GM18508 (cell line): ENCODE measurements at regions not wholly inside any gene's neighbourhood (a gene's known extent, or its start where the extent isn't known, plus 50 kb on each side); places are given as distances from the start of the nearest gene placed in this dataset.

Experiments used
- ATAC-seq: cut with Tn5 transposase; IDR thresholded peaks from one replicate; pipeline ENCODE4 v1.9.1; 2021; ENCODE audit warnings: moderate number of reproducible peaks; ENCODE audit not compliant: insufficient read depth, unreplicated experiment

DNA sequence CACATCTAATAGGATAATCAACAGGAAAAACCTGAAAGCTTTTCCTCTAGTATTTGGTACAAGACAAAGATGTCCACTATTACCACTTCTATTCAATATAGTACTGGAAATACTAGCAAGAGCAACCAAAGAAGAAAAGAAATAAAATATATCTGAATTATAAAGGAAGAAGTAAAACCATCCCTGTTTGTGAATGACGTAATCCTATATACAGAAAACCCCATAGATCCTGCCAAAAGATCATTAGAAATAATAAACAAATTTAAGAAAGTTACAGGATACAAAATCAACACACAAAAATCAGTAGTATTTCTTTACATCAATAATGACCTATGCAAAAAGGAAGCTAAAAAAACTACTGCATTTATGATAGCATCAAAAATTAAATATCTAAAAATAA lies 1191.3 kb upstream of the C9orf72 start:
- ATAC-seq: no peak

DNA sequence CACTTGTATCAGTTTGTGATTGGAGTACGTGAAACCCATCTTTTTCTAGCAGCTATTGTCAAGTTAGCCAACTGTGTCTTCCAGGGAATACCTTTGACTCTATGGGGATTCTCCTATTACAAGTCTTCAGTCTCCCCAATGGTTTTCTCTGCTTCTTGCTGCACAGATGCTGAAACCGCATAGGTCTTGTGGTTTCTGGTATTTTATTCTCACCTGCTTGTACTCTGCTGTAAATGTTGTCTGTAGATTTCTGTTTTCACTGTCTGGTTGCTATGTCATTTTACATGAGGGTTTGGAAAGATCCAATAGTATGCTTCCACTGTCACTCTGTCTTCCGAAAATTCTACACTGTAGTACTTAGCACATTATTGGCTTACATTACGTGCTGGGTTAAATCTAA lies 1196.9 kb upstream of the C9orf72 start:
- no peak for ATAC-seq

DNA sequence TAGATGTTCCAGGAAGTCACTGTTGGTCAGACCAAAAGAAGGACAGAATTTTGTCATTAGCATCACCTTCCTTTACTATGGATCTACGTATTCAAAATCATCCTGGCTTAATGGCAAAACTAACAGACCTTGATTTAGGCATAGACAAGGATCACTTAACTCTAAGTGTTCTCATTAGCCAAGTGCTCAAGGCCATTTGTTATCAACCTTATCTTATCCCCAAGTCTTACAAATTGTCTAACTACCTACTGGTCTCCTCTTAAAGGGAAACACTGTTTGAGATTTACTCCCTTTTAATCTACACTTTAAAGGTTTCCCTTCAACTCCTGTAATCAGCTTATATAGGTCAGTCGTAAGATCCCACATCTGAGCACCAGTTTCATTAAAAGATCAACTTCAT lies 1197.5 kb upstream of the C9orf72 start:
- no peak for ATAC-seq

DNA sequence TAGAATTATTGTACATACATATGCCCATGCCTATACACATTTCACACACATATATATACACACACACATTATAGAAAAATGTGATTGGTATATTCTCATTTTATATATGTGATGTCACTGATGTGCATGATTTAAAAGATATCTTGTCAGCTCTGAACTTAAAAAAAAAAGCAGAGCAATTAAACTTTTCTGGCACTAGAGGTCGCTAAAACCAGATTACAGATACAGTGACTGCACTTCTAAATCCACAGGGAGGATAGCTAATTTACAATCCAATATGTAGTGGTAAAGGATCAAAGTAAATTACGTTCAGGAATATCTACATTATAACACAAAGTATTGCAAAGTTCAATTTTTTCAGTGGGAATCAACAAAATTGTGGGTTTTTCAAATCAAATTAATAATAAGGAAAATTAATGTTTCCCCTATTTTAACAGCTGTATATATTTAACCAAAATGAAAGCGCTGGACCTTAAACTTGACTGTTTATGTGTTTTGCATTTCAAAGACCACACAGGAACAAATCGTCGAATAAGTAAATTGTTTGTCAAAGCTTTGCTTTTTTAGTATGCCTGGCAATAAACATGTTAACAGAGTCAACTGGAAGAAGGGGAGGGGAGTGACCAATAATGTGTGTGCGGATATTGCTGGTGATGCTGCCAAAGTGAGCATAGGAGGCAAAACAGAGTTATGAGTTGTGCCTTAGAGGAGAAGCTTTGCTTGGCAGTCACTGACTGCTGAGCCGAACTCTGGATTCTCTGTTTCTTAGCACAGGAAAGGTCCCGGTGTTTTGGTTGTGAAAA lies 1201.4 kb upstream of the C9orf72 start:
- no peak for ATAC-seq

DNA sequence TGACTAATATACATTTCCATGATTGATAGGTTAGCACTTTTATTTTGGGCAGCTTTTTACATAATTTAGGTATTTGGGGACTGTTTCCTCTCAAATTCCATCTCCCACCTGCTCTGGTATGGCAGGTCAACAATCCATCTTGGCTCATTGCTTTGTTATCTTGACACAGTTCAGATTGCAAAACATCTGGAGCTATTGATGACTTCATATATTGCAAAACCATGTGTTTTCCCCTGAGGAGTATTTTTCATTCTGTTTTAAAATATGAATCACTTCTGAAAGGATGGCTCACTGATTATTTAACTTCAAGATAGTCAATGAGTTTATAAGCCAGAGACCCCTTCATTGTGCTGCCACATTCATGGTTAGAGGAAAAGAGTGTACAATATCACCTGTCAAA lies 1206.0 kb upstream of the C9orf72 start:
- no peak for ATAC-seq

DNA sequence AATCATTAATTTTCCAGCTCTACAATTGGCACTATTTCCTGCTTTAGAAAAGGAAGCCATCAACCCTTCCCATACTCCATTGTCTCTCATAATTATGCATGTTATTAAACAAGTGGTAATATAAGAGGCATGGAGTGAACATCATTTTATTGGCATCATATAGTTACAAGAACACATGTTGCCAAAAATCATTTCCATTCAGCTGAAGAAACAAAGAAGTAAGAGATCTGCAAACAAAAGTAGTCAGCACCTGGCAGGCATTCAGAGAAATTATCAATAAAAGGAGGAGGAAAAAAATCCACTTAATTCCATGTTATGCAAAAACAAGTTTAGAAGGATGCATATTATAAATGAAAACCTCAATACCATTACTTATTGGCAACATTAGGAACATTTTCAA lies 1208.2 kb upstream of the C9orf72 start:
- ATAC-seq: no peak

DNA sequence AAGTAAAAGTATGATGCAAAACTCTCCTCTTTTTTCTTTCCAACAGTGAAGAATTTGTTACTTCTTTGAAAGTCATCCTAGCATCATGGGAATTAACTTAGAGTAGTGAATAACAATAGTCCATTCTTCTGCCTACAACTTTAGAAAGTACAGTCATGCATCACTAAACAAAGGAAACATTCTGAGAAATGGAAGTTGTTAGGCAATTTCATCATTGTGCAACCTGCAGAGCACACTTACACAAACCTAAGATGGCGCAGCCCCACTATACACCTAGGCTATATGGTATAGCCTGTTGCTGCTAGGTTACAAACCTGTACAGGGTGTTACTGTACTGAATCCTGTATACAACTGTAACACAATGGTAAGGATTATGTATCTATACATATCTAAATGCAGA lies 1209.3 kb upstream of the C9orf72 start:
- ATAC-seq: no peak

DNA sequence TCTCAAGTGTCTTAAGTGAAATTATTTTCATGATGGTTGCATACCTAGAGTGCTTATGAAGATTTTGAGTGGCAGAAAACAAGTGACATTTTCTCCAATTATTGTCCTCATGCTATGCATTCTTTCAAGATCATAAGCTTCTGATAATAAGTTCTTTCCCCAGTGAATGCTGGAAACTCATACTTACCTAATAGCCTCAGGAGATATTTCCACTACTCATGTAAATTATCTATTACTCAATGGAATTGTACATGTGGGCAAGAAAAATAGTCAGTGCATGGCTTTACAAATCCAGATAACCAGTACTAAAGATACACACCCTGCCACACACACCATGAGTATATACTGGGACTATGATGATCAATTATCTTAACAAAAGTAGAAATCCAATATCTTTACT lies 1219.4 kb upstream of the C9orf72 start:
- no peak for ATAC-seq

DNA sequence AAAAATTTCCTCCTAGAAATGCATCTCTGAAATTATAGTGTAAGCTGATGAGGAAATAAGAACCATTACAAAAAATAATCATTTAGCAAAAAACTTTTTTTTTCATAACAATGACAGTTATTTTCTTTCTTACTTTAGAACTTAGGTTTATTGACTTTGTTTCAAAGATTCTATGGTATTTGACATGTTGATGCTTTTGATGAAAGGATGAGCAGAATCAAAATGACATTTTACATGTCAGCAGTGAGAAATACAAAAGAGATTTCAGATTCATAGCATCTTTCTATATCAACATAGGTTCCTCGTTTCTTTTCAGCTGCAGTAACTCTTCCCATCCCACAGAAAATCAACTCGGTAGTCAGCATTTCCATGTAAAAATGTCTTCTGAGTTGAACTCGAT lies 1226.6 kb upstream of the C9orf72 start:
- no peak for ATAC-seq

DNA sequence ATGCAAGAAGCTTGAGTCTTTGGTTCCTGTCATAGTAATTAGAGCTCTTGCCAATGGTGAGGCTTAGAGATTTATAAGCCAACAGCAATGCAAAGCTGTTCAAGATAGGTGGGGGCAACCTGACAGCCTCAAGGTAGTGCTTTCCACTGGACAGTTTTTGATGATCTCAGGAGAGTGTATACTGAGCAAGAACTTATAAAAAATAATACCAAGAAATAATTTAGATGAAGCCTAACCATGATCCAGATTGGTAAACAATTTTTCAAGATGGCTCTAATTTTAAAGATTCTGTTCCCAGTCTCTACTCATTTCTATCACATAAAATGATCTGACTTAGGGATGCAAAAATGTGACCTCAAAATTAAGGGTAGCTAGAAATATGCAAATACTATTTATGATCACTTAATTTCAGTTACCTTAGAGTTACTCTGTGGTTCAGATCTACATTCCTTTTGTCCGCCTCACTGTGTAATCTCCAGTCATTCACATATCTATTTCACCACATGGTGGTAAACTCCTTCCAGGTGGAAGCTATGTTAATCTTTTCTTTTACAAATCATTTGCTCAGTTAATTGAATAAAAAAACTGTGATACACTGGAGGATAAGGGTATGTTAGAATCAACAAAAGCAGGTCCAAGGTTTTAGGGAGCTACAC lies 1228.0 kb upstream of the C9orf72 start:
- no peak for ATAC-seq

DNA sequence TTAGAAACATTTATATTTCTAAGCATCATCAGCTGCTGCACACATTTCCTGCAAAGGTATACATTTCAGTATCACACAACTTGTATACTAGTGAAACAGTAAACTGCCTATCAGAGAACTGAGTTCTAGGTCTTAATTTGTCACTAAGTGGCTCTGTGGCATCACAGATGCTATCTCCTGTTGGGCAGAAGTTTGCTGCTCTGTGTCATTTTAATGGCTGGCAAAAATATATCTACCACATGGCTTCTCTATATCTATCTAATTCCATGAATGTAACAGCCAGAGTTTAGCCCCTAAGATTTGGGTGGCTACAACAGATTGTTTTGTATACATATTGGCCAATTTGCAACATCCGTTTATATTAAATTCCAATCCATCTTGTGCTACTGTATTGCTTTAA lies 1231.9 kb upstream of the C9orf72 start:
- no peak for ATAC-seq

DNA sequence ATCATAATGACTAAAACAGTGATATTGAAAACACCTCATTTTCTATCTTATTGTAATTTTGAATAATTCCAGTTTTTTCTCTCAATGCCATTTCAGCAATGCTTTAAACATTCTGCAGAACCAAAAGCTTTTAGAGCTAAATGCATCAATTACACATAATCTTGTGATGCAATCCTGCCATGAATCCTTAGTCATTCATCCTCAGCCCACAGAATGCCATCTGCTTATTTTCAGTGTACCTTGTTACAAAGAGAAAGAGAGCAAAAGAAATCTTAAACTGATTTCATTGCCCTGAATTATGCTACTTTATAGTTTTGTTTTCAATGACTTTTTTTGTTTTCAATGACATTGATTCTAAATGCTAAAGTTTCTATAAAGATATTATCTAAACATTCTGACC lies 1234.8 kb upstream of the C9orf72 start:
- no peak for ATAC-seq

DNA sequence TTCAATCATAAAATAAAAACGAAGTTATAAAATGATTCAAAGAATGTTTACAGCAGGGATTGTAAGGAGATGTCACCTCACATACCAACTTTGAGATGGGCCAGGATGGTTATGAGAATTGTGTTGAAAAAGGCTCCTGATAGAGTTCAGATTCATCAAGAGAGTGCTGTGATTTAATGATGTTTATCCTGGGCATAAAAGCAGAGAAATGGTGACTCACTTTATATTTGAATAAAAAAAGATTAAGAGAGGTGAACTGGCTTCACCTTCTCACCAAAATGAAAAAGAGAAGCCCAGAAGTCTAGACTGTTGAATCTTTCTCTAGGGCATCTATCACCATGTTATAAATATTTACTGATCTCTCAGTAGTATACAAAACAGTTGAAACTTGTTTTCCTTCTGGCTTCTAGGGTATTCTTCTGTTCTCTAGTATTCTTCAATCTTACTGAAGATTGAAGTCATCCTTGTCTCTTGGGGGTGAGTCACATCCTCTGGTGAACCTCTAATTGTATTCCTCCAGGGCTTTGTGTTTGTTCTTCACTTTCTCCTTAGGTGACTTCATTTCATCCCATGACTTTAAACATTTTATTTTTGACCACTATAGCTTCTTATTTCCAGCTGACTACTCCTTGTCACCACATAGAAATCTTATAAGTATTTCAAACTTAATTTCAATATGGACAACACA lies 1237.3 kb upstream of the C9orf72 start:
- no peak for ATAC-seq

DNA sequence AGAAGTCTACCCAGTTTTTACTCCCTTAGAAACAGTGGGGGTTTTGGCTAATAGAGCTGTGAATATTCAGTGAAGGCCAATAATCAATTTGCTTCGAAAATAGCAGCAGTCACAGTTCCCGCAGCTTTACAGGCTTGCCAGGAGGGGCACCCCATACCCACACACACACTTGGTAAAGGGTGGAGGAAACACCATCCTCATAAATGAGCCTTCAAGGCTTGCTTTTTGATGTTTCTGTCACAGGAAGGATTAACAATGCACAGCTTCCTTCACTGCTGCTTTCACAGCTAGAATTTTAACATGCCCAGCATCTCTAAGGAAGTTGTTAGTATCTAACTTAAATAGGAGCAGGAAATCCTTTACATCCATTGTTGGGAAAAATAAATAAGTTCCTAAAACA lies 1247.5 kb upstream of the C9orf72 start:
- ATAC-seq: no peak

DNA sequence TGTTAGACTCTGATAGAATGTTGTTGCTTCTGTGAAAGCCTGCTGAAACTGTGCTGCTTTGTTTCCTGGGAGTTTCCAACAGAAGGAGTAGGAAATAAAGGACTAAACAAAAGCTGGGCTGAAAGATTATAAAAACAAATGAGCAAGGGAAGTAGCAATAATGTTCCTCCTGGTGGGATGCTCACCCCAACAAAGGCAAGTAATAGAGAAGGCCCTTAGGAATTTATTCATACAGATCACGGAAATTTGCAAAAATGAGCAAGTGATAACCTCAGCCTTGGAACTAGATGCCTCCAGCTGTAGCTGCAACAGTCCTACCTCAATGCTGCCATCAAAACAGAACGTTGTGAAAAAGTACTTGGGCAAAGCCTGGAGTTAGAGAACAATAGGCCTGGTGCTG lies 1248.0 kb upstream of the C9orf72 start:
- no peak for ATAC-seq

DNA sequence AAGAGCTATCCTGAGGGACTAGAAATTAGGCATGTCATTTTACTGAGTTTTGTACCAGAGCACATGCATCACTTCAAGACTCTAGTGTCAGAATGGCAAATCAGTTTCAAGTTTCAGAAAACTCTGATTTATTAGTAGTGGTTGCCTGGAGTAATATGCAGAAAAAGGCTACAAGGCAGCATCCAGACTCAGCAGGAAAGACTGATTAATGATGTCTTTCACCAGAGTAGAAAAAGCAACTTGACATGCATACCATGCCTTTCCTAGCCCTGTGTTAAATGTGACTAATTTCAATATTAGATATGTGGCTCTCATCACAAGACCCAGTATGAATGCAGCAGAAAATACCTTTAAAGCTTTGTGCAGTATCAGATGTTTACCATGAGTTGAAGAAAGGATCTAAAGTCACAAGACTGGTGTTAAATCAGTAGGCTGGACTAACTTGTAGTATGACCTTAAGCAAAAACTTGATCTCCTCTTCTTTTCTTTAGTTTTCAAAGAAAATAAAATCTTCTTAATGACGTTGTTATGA lies 1251.2 kb upstream of the C9orf72 start:
- no peak for ATAC-seq

DNA sequence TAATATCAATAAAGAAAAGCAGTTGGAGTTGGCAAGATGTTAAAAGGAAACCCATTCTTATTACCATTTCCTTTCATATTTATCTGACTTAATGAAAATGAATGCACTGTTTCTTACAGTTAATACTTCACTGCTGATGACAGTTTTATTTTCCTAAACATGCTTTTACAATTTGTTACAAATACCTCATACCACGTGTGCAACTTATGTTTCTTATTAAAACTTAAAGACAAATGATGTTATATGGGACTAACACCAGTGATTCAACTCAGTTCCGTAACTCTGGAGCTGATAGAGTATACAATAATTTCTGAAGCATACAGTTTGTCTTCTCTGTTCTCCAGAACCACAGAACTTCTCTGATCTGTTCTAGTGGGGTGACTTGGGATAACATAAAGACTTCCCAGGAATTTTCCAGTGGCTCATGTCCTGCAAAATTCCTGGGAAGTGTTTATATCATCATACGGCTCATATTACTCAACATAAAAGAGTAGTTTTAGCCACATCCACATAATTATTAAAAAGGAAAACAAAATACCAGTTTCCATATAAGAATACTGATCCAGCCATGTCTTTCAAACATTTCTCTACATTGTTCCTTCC lies 1259.0 kb upstream of the C9orf72 start:
- ATAC-seq: no peak

DNA sequence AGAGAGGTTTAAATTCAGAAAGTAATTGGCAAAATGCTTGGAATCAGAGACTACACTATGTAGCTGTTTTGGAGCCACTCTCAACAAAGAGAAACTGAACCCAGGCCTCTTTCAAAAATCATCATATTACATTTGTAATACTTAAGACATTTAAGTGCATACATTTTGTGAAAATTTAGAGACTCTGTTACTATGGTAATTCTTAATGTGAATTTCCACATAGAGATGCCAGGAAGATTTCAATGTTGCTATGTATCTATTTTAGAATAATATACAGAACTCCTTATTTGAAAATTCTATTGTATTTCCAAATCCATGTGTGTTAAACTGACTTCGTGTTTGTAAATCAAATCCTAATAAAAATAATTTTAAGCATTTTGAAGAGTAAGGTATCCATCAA lies 1260.9 kb upstream of the C9orf72 start:
- ATAC-seq: no peak

DNA sequence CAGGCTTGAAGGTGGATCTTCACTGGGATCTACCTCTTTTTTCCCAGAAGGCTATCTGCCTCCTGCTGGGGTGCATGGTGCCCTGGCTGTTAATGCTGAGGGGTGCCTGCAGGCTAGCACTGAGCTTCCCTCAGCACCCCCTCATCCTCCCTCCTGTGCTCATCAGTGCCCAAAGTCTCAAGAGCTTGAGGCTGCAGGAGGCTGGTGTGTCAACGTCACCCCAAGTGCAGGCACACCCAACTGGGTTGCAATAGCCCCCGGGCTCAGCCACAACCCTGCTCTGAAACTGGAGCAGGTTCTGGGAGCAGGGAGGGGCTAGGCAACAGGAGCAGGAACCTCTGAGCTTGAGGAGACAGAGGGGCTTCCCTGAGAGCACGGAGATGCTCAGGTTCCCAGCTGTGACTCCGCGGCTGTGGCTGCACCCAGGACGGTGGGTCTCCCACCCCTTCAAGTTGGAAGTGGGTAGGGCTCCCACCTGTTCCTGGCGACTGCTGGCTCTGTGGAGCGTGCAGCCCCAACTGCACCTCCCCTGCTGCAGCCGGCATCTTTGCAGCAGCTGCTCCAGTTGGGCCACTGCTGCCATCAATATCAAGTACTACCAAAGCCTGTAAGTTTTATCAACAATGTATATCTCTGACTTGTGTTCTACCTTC lies 1266.6 kb upstream of the C9orf72 start:
- ATAC-seq: no peak

DNA sequence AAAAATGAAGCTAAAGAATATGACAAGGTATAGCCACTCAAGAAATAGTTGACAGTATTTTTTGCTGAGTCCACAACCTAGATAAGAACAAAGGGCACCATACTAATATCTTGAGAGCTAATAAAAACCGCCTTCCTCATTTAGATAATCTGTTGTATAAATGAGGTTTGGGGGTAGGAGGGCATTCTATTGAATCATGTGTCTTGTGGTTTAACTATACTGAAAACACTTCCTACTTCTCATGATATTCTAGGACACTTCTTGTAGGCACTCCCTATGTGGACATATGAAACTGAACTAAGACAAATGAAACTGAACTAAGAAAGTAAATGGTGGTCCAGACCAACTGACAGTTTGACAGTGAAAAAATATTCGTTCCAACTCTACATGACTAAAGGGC lies 1268.5 kb upstream of the C9orf72 start:
- ATAC-seq: no peak
